ENCODE measurements at regions not wholly inside any gene's neighbourhood (a gene's known extent, or its start where the extent isn't known, plus 50 kb on each side); places are given as distances from the start of the nearest gene placed in this dataset.

DNA sequence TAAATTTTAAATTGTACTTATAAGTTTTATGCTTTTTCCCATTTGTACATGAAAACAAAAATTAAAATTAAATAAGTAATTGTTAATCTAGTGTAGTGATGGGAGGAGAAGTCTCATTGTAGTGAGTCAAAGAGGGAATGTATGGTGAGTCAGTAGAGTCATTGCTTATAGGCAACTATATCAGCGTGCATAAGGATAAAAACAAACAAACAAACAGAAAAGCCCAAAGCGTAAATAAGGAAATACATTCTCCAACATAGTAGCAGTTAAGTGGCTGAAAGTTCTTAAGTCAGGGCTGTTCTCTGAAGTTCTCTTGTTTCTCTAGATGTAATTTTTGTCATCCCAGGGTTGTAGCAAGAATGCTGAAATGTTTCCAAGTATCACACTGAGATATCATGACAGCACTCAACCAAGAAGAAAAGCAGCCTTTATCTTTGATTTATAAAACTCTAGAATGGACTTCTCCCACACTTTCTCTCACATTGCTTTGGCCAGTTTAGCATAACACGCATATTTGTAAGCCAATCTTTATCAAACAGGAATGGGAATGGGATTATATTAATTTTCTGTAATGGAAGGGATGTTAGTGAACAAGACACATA is 184.1 kb upstream of the TP63 start:
- Histone ChIP-seq H2AFZ (ENCODE audit: low read length) (no peak overlapping the region), H4K20me1 (ENCODE audit: control insufficient read depth, extremely low read depth, insufficient read depth, low read length) (no peaks in the 10 kb centered on the region), H3K27ac (ENCODE audit: insufficient read depth, low read length) (no peak overlapping the region), H3K4me1 (ENCODE audit: control insufficient read depth, extremely low read depth, insufficient read depth, low read length) (no peaks in the 10 kb centered on the region), H3K27me3 (ENCODE audit: control insufficient read depth, insufficient read depth, low read length) (no peaks in the 10 kb centered on the region), H3K36me3 (ENCODE audit: control insufficient read depth, insufficient read depth, low read length) (no peaks in the 10 kb centered on the region), H3K4me2 (ENCODE audit: extremely low read depth, insufficient read depth, low read length) (no peak overlapping the region), H3K9ac (ENCODE audit: insufficient read depth, low read length) (no peak overlapping the region), H3K4me3 (replicated peaks in 1 of 4; ENCODE audit: control extremely low read depth in 1 of 4, insufficient read depth in 1 of 4, low read depth in 3 of 4, low read length in 4 of 4) (no peak overlapping the region), H3K9me3 (ENCODE audit: control insufficient read depth, insufficient read depth, low read depth, low read length) (no peaks in the 10 kb centered on the region), H3K79me2 (ENCODE audit: control insufficient read depth, insufficient read depth, low read length) (no peaks in the 10 kb centered on the region)
- peak in 1 of 2 donors; percentile 37 for DNase-seq (ENCODE audit: low read depth in 2 of 2)
- TF ChIP-seq EZH2 (IDR thresholded peaks at IDR 0.05; ENCODE audit: low read length, missing control alignments): no peak
- TF ChIP-seq, protein P1, sequence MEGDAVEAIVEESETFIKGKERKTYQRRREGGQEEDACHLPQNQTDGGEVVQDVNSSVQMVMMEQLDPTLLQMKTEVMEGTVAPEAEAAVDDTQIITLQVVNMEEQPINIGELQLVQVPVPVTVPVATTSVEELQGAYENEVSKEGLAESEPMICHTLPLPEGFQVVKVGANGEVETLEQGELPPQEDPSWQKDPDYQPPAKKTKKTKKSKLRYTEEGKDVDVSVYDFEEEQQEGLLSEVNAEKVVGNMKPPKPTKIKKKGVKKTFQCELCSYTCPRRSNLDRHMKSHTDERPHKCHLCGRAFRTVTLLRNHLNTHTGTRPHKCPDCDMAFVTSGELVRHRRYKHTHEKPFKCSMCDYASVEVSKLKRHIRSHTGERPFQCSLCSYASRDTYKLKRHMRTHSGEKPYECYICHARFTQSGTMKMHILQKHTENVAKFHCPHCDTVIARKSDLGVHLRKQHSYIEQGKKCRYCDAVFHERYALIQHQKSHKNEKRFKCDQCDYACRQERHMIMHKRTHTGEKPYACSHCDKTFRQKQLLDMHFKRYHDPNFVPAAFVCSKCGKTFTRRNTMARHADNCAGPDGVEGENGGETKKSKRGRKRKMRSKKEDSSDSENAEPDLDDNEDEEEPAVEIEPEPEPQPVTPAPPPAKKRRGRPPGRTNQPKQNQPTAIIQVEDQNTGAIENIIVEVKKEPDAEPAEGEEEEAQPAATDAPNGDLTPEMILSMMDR (conservative IDR thresholded peaks at IDR 0.05 in 1 of 2, IDR thresholded peaks at IDR 0.05 in 1 of 2; ENCODE audit: low read depth in 1 of 2, low read length in 2 of 2): no peak

DNA sequence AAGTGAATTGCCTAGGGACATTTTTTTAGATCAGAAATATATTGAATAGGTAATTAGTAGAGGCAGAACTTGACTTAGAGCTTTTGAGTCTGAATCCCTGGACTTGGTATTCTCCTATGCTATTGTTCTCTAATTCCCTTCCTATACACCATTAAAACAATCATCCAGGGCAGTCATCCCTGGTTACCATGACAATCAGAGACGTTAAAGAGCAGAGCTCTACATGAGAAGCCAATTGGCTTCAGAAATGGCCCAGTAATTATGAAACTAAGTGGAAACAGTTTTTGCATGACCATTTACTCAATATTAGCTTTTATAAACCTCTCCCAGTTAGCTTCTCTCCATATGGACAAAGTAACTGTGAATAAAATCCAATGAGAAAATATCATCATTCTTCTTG is 182.1 kb upstream of the TP63 start:
- Histone ChIP-seq H3K27me3 (ENCODE audit: control insufficient read depth, insufficient read depth, low read length) (no peaks in the 10 kb centered on the region), H3K4me1 (ENCODE audit: control insufficient read depth, extremely low read depth, insufficient read depth, low read length) (no peaks in the 10 kb centered on the region), H3K9me3 (ENCODE audit: control insufficient read depth, insufficient read depth, low read depth, low read length) (no peaks in the 10 kb centered on the region), H3K79me2 (ENCODE audit: control insufficient read depth, insufficient read depth, low read length) (no peaks in the 10 kb centered on the region), H3K36me3 (ENCODE audit: control insufficient read depth, insufficient read depth, low read length) (no peaks in the 10 kb centered on the region), H3K4me3 (replicated peaks in 1 of 4; ENCODE audit: control extremely low read depth in 1 of 4, insufficient read depth in 1 of 4, low read depth in 3 of 4, low read length in 4 of 4) (no peak overlapping the region), H3K4me2 (ENCODE audit: extremely low read depth, insufficient read depth, low read length) (no peak overlapping the region), H4K20me1 (ENCODE audit: control insufficient read depth, extremely low read depth, insufficient read depth, low read length) (no peaks in the 10 kb centered on the region), H3K27ac (ENCODE audit: insufficient read depth, low read length) (no peak overlapping the region), H2AFZ (ENCODE audit: low read length) (no peak overlapping the region), H3K9ac (ENCODE audit: insufficient read depth, low read length) (no peak overlapping the region)
- TF ChIP-seq, protein P1 (conservative IDR thresholded peaks at IDR 0.05 in 1 of 2, IDR thresholded peaks at IDR 0.05 in 1 of 2; ENCODE audit: low read depth in 1 of 2, low read length in 2 of 2): no peak
- TF ChIP-seq EZH2 (IDR thresholded peaks at IDR 0.05; ENCODE audit: low read length, missing control alignments): no peak
- DNase-seq (ENCODE audit: low read depth in 2 of 2): no peak

DNA sequence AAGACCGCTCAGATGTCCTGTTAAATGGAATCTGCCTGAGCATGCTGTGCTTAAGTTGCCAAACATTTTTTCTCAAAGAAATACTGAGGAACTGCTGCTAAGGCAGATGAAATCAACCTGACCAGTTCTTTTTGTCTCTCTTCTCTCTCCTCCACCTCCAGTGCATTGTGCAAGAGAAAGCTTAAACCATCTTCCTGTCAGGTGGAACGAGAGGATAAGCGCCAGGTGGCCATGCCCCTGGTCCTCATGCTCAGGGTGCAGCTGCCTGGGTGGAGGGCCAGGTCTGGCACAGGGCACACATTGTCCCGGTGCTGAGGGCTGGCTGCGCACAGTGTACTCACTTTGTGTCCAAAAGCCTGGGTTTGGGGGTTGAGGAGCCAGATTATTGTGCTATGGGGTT is 176.2 kb upstream of the TP63 start:
- no peaks in the 10 kb centered on the region for H4K20me1 ChIP-seq (ENCODE audit: control insufficient read depth, extremely low read depth, insufficient read depth, low read length)
- no peak for DNase-seq (ENCODE audit: low read depth in 2 of 2)
- H3K9me3 ChIP-seq (ENCODE audit: control insufficient read depth, insufficient read depth, low read depth, low read length): no peaks in the 10 kb centered on the region
- TF ChIP-seq, protein P1 (conservative IDR thresholded peaks at IDR 0.05 in 1 of 2, IDR thresholded peaks at IDR 0.05 in 1 of 2; ENCODE audit: low read depth in 1 of 2, low read length in 2 of 2): no peak
- TF ChIP-seq EZH2 (IDR thresholded peaks at IDR 0.05; ENCODE audit: low read length, missing control alignments): no peak
- H3K36me3 ChIP-seq (ENCODE audit: control insufficient read depth, insufficient read depth, low read length): no peaks in the 10 kb centered on the region
- no peaks in the 10 kb centered on the region for H3K79me2 ChIP-seq (ENCODE audit: control insufficient read depth, insufficient read depth, low read length)
- H2AFZ ChIP-seq (ENCODE audit: low read length): no peak overlapping the region
- H3K4me1 ChIP-seq (ENCODE audit: control insufficient read depth, extremely low read depth, insufficient read depth, low read length): no peaks in the 10 kb centered on the region
- H3K4me3 ChIP-seq (replicated peaks in 1 of 4; ENCODE audit: control extremely low read depth in 1 of 4, insufficient read depth in 1 of 4, low read depth in 3 of 4, low read length in 4 of 4): no peak overlapping the region
- H3K27me3 ChIP-seq (ENCODE audit: control insufficient read depth, insufficient read depth, low read length): no peaks in the 10 kb centered on the region
- H3K4me2 ChIP-seq (ENCODE audit: extremely low read depth, insufficient read depth, low read length): no peak overlapping the region
- no peak overlapping the region for H3K27ac ChIP-seq (ENCODE audit: insufficient read depth, low read length)
- no peak overlapping the region for H3K9ac ChIP-seq (ENCODE audit: insufficient read depth, low read length)
